Stimulated activated CD8-positive, alpha-beta memory T cell treated with anti-CD3 and anti-CD28 coated beads, Interleukin-7, amount 100 ng/mL, for 48 hours (primary cell): ENCODE measurements at regions not wholly inside any gene's neighbourhood (a gene's known extent, or its start where the extent isn't known, plus 50 kb on each side); places are given as distances from the start of the nearest gene placed in this dataset.

ENCODE experiments used
- DNase-seq, 2 donors: peaks; one replicate each; pipeline ENCODE4 v3.0.0-alpha.2; 2020; ENCODE audit warnings: low read depth in 1 of 2; ENCODE audit errors: extremely low read depth in 1 of 2

DNA sequence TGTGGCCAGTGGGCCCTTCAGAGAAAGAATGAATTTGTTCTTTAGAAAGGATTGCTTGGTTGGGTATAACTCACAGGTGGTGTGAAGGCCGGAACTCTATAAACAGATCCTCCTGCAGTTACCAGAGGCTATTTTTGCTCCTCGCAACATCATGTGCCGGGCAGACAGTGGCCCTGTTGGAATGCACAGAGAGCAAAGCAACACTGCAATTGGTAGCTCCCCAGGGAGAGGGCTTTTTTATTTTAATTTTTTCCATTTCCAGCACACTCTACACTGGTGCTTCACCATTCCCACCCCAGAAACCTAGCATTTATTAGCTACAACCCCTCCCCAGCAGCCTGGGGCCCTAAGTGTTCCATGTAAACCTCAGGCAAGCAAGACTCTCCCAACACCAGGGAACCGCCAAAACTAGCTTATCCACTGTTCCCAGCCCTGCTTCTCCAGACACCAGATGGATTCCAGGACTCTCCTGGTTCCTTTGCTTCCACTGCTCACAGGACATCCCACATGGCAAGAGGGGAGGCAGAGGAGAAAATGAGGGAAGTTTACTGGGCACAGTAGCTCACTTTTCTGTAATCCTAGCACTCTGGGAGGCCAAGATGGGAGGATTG lies 75.1 kb upstream of the TMEM164 start:
- DNase-seq: no peak

DNA sequence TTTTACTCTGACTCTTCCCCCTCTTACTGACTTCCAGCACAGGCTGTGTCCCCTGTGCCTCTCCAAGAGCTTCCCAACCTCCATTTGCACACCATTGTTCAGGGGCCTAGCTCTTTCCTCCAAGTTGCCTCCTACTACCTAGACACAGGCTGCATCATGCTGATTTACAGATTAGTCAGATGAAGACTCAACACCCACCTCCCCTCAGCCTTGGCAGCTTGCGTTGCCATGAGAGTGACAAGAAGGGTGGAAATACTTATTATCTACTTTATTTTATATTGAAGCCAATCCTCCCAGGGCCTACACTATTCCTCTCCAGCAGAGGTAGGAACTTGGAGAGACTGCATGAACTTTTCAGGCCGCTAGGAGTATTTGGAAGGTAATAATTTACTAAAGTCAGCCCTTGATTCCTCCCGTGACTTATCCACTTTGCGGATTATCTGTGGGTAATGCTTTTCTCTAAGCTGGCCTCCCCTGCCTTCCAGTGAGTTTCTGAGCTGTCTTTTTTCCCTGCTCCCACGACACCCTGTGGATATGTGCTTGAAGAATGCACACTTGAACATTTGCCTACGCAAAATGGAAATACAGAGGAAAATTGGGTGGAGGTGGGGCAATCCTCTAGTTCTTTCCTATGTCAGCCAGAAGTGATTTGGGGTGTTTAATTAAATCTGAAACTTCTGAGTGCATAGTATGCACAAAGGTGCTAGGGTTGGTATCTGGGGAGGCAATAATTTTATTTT lies 74.1 kb upstream of the TMEM164 start:
- DNase-seq: no peak

DNA sequence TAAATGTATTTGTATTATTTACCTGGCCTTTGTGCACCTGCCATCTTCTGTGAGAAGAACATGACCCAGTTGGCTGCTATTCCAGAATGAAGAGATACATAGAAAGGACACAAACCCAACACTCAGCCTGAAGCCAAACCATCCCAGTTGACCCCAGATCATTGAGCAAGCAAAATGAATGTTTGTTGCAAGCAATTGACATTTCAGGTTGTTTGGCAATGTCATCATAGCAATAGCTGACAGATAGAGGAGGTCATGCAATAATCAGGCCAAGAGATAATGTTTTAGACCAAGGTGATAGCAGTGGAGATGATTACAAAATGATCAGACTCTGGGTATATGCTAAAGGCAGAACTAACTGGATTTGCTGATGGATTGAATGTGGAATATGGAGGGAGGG lies 71.2 kb upstream of the TMEM164 start:
- no peak for DNase-seq

DNA sequence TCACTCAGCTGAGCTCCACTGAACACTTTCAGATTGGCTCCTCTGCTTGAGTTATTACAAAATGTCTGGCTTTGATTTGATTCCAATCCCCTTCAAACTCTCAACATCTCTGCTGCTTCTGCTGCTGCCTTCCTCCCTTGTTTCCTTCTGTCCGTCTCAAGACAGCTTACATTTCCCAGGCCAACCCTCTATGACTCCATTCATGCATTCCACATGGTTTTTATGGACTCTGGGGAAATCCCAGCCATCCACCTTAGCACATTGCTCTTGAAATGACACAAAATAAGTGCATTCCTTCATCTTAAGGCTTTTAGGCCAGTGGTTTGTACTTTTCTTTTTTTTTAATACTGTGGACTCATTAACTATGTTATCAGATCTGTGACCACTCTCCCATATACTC lies 68.5 kb upstream of the TMEM164 start:
- no peak for DNase-seq

DNA sequence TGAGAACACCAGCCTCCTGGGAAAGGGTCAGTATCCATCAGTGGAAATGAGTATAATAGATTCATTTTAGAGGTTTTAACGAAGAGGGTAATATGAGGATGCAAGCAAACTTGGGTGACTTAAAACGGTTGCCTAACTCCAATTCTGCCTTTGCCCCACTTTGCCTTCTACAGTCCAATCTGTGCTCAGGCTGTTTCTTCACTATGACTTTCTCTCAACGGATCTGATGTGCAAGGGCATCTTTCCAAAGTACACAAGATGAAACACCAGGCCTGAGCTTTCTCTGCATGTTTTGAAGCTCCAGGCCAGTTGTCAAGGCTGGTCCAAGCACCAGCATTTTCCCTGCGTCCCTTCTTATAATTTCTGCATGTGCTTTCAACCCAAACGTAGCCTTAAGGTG lies 68.0 kb upstream of the TMEM164 start:
- no peak for DNase-seq

DNA sequence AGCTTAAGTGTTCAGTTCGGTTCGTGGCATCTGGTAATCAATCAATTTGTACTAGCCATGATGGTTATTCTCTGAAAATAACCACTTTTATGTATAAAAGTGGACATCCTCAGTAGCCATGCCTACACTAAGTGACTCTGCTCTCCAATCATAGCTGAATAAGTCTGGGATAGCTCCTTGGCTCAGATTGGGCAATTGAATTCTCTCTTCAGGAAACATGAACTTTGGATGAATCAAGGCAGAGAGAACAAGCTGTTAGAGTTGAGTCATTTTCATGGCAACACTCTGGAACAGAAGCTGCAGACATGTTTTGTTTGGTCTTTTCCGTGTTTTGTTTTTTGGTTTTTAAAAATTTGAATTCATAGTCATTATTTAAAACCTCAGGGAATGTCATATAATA lies 66.8 kb upstream of the TMEM164 start:
- no peak for DNase-seq

DNA sequence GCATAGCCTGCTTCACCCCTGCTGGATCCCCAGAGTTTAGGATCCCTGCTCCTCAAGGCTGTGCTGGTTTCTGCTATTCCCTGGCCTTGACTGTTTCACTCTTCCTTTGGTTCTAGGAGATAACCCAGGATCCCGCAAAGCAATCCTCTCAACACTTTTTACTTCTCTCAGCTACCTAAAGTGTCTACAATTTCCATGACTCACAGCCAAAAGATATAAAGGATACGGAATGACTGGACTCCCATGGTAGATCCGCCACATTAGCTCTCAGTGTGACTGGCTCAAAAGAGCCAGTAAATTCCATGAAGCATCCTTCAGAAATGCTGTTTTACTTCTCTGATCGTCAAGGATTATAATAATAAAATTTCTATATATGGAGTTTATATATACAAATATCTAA lies 66.3 kb upstream of the TMEM164 start:
- DNase-seq: no peak

DNA sequence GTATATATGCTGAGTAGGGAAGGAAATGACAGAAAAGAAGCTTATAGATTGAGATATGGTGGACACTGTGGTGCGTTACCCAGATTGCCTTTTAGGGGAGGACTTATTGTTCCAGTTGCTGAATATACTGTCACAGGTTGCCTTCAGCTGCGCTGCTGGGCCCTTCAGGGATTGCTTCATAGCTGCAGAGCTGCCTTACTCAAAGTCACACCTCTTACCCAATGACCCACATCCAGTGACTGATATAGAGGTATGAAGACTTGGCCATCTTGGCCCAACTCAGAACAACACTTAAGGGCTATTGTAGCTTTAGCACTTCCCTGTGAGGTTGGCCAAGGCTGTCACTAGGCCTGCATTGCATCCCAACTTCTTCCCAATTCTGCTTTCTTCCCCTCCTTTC lies 63.4 kb upstream of the TMEM164 start:
- no peak for DNase-seq

DNA sequence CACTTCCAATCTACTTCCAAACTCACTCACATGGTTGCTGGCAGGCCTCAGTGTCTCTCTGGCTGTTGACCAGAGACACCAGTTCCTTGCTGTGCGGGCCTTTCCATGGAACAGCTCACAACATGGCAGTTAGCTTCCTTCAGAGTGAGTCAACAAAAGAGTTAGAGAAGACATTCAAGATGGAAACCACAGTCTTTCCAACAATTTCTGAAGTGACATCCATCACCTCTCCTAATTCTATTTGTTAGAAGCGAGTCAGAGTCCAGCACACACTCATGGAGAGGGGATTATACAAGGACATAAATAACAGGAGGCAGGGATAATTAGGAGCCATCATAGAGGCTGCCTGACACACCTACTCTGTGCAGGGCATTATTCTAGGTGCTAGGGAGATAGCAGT lies 62.5 kb upstream of the TMEM164 start:
- DNase-seq: no peak

DNA sequence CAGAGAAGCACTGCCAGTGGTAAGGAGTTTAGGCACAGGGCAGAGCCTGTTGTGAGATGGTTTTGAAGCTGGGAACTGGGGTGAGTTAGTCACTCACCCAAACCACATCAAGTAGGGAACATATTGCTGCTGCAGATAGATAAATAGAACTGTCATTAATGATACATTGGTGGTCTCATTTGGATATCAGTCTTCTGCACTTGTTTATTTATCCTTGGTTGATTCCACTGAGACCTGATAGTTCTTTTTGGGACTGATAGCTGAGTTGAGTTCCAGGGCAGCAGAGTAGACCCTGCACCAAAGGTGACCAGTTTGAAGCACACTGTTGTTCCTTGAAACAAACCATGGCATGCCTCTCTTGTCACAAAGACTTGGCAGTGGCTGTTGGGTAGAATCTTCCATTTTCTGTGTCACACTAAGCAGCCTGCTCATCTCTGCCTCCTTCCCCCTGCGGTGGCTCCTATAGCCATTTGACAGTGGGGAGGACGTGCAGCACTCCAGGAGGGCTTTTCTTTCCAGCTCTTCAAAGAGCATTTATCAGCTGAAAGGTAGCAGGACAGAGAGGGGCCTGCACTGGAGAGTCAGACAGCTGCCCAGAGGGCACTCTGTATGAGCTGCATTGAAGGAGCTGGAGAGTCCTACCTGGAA lies 59.7 kb upstream of the TMEM164 start:
- DNase-seq: no peak

DNA sequence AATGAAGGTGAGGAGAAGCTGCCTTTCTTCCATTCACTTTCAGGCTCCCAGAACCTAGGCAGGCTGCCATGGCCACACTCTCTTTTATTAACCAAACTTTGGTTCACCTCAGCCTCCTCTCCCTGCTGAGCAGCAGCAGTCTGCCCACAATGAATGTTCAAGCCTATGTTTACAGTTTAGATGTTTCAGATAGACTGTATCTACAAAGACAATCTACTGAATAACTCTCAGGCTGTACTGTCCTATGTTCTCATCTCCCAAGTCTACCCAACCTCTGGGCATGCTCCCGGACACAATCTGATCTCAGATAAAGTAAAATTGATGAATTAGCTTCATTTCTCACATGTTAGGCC lies 59.2 kb upstream of the TMEM164 start:
- DNase-seq: no peak

DNA sequence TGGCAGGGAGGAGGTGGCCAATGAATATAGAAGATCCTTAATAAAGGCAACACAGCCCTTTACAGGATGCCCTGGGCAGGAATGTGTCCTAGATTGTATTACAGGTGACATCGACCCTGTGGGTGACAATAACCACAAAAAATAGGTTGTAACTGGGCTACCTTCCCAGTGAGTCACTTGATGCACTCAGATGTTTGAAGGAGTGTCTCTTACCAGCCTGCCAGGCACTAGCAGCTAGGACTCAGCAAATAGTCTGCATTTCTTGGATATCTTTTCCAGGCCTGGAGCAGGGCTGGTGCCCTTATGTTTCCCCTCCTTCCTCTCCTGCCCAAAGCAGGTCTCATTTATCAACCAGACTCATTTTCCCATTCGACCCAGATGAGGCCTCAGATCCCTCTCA lies 50.9 kb upstream of the TMEM164 start:
- DNase-seq: no peak

DNA sequence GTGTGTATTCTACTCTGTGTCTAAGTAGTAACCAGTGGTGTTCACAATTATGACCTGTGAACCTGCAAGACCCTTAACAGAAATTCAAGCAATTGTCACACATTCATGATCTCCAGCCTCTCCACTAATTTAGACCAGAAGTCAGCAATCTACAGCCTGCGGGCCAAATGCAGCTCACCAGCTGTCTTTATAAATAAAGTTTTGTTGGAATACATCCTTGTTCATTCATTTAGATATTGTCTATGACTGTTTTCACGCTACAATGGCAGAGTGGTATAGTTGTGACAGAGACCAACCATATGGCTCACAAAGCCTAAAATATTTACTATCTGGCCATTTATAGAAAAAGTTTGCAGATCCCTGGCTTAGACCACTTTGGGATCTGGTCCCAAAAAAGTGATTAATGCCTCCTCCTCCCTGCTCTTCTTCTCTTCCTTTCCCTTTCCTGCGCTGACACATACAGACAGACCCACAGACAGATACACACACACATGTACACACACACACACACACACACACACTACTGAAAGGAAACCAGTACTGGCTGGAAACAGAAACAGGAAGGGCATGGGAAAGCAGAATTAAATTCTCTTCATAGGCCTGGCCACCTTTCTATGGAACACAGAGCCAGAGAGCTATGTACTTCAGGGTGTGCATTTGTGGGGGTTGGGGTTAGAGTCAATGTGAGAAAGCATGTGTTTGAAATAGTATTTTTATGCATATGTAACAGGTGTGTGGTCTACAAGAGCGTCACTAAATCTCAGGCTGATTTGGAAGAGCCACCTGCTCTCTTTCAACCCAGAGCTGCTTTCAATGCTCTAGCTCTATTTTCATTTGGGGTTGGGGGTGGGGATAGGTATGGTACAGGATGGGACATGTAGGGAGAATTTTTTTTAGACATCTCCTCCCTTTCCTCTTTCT lies 49.7 kb upstream of the TMEM164 start:
- no peak for DNase-seq
